GM12875 (cell line): ENCODE measurements at regions not wholly inside any gene's neighbourhood (a gene's known extent, or its start where the extent isn't known, plus 50 kb on each side); places are given as distances from the start of the nearest gene placed in this dataset.

Source experiments
- H3K4me3 ChIP-seq: one replicate; pipeline ENCODE4 v1.5.1; 2011; ENCODE audit warnings: low read depth, low read length, control low read depth
- CTCF ChIP-seq: IDR thresholded peaks from 2 replicates; pipeline ENCODE4 v1.5.1; 2011; ENCODE audit warnings: low read depth, mild to moderate bottlenecking, control low read depth, inconsistent platforms, low read length, moderate library complexity, borderline replicate concordance; ENCODE audit not compliant: insufficient read depth

DNA sequence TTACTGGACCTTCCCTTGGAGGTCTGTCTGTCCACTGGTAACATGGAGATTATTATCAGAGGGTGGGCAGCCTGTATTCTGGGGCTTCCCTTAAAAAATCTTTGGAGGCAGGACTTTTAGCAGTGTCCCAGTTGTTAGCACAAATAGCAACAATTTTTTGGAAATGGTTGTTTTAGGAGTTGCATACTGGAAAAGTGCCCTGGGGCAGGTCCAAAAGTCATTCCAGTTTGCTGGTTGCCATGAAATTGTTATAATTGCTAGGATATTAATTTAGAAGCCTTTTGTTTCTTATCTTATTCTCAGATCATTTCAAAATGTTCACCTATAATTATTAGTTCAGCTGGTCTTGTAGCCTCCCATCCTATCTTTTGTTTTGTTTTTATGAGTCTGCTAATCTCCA is 71.0 kb downstream of the PTGS2 start:
- no peak overlapping the region for H3K4me3 ChIP-seq
- TF ChIP-seq CTCF, result no peak

- peak; percentile 82 for TF ChIP-seq CTCF
Observed at GRCh38 chr1:186605762-186606350, 74.4 kb downstream of the PTGS2 start.

GRCh38 chr1:186595969-186596368 is 84.3 kb downstream of the PTGS2 start:
- H3K4me3 ChIP-seq, result no peak overlapping the region
- TF ChIP-seq CTCF, result no peak

More at GRCh38 chr1:186605762-186606350, 74.4 kb downstream of the PTGS2 start:
- no peak overlapping the region for H3K4me3 ChIP-seq

DNA sequence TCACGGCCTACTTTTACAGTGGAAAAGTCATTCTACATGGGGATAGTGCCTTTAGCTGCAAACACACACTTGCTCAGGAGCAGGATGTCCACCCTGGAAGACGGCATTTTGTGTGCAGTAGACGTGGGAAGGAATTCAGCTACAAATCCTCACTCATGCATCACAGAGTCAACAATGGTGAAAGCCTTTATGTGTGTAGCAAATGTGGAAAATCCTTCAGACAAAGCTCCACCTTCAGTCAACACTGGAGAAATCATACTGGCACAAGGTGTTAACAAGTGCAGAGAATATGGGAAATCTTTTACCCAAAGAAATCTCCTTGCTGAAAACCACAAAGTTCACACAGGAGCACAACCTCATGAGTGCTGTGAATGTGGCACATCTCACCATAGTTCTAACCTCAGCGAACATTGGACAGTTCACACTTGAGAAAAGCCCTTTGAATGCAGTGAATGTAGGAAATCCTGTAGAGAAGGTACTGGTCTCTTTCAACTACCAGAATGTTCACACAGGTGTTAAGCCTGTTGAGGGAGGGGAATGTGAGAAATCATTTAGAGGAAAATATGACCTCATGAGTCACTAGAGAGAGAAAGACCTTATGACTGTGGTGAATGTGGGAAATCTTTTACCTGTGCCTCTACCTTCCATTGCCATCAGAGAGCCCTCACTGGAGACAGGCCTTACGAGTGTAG is 101.8 kb downstream of the PTGS2 start:
- TF ChIP-seq CTCF, result no peak

DNA sequence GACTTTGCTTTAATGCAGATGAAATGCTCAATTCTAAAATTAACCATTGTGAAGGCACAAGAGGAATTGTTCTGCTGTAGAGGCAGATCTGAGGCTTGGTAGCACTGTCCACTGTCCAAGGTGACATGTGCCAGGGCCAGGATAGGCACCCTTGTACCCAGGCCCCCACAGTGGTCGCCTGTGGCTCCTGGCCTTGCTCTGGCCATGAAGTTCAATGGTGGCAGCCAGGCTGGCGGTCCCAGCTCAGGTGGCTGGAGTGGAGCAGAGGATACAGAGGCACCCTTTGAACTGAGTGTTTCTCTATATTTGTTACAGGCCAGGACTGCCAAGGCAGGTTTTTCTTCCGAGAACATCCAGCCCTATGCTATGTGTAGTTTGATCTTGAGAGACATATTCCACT is 102.6 kb downstream of the PTGS2 start:
- TF ChIP-seq CTCF, result no peak
- no peak overlapping the region for H3K4me3 ChIP-seq

More for the DNA sequence above, 101.8 kb downstream of the PTGS2 start:
- no peak overlapping the region for H3K4me3 ChIP-seq

DNA sequence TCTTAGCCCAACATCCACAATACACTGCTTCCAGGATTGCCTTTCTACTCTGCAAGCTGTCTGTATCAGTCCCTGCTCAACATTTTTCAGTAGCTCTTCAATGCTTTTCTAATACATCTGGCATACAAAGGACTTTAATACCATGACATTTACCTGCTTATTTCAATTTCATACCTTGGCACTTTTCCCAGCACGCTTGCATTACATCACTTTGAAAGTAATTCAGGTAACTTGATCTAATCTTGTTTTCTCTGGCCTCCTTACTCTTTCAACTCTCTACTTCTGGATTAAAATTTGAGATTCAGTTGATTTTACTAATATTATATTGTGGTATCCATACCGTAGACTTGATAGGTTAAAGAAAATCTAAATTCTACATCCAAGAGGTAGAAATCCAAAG is 103.0 kb downstream of the PTGS2 start:
- TF ChIP-seq CTCF, result no peak
- H3K4me3 ChIP-seq, result no peak overlapping the region

- no peak for TF ChIP-seq CTCF
Observed at GRCh38 chr1:186575348-186575747, 104.9 kb downstream of the PTGS2 start.

More at GRCh38 chr1:186575348-186575747, 104.9 kb downstream of the PTGS2 start:
- no peak overlapping the region for H3K4me3 ChIP-seq
